ENCODE measurements at regions not wholly inside any gene's neighbourhood (a gene's known extent, or its start where the extent isn't known, plus 50 kb on each side); places are given as distances from the start of the nearest gene placed in this dataset.

DNA sequence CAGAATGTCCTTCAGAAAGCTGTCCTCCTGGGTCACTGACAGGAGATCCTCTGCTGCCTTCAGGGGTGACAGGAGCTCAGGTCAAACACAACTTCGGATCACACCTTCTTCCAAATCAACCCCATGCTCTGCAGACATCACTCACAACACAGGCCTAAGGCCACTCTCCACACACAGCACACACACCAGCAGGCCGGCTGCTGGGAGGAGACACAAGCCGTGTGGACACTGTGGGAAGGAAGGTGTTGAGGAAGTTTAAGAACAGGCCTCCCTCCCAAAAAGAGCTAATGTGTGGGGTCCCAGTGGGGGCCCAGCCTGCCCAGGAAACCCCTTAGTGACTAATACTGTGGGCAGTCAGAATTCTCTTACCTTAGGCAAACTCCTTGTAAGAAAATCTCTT lies 290.3 kb upstream of the ID2 start:
- peak; percentile 44 for DNase-seq
- Histone ChIP-seq H3K36me3 (replicated peaks; ENCODE audit: control insufficient read depth, insufficient read depth, low read length) (no peaks in the 10 kb centered on the region), H3K4me3 (ENCODE audit: insufficient read depth, low read depth, low read length) (no peak overlapping the region), H3K27me3 (ENCODE audit: control insufficient read depth, insufficient read depth, low read length) (peaks cover 4% of the 10 kb centered on the region)

GRCh38 chr2:8392098-8392866 lies 289.6 kb upstream of the ID2 start:
- DNase-seq: peak; percentile 77
- Histone ChIP-seq H3K27me3 (ENCODE audit: control insufficient read depth, insufficient read depth, low read length) (peaks cover 4% of the 10 kb centered on the region), H3K36me3 (replicated peaks; ENCODE audit: control insufficient read depth, insufficient read depth, low read length) (no peaks in the 10 kb centered on the region), H3K4me3 (ENCODE audit: insufficient read depth, low read depth, low read length) (no peak overlapping the region)

GRCh38 chr2:8393506-8393905 lies 288.4 kb upstream of the ID2 start:
- Histone ChIP-seq H3K36me3 (replicated peaks; ENCODE audit: control insufficient read depth, insufficient read depth, low read length) (no peaks in the 10 kb centered on the region), H3K4me3 (ENCODE audit: insufficient read depth, low read depth, low read length) (no peak overlapping the region), H3K27me3 (ENCODE audit: control insufficient read depth, insufficient read depth, low read length) (peaks cover 4% of the 10 kb centered on the region)
- no peak for DNase-seq

DNA sequence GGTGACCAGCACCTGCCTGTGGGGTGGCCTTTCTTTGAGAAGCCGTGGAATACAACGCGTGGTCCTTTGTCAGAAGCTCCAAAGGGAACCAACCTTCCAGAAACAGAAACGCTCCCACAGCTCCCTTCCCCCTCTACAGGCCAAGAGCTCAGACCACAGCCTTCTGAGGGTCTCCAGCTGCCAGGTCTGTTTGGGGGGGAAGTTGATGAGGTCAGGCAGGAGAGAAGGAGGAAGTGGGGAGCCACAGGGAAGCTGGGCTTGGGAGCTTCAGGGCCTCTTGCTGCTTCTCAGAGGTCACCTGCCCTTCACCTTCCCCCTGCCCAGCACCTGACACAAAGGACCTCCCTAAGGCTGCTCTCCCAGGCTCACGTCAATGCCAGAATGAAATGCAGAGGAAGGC lies 287.7 kb upstream of the ID2 start:
- H3K36me3 ChIP-seq (replicated peaks; ENCODE audit: control insufficient read depth, insufficient read depth, low read length): no peaks in the 10 kb centered on the region
- peaks cover 4% of the 10 kb centered on the region for H3K27me3 ChIP-seq (ENCODE audit: control insufficient read depth, insufficient read depth, low read length)
- no peak overlapping the region for H3K4me3 ChIP-seq (ENCODE audit: insufficient read depth, low read depth, low read length)
- no peak for DNase-seq

GRCh38 chr2:8394569-8395359 lies 287.1 kb upstream of the ID2 start:
- no peak for DNase-seq
- no peaks in the 10 kb centered on the region for H3K36me3 ChIP-seq (replicated peaks; ENCODE audit: control insufficient read depth, insufficient read depth, low read length)
- H3K4me3 ChIP-seq (ENCODE audit: insufficient read depth, low read depth, low read length): no peak overlapping the region
- H3K27me3 ChIP-seq (ENCODE audit: control insufficient read depth, insufficient read depth, low read length): peaks cover 4% of the 10 kb centered on the region

GRCh38 chr2:8395718-8396117 lies 286.1 kb upstream of the ID2 start:
- no peak for DNase-seq
- peaks cover 4% of the 10 kb centered on the region for H3K27me3 ChIP-seq (ENCODE audit: control insufficient read depth, insufficient read depth, low read length)

GRCh38 chr2:8398040-8398668 lies 283.7 kb upstream of the ID2 start:
- H3K36me3 ChIP-seq (replicated peaks; ENCODE audit: control insufficient read depth, insufficient read depth, low read length): no peaks in the 10 kb centered on the region
- H3K27me3 ChIP-seq (ENCODE audit: control insufficient read depth, insufficient read depth, low read length): no peaks in the 10 kb centered on the region
- no peak overlapping the region for H3K4me3 ChIP-seq (ENCODE audit: insufficient read depth, low read depth, low read length)
- no peak for DNase-seq

More at GRCh38 chr2:8395718-8396117, 286.1 kb upstream of the ID2 start:
- Histone ChIP-seq H3K36me3 (replicated peaks; ENCODE audit: control insufficient read depth, insufficient read depth, low read length) (no peaks in the 10 kb centered on the region), H3K4me3 (ENCODE audit: insufficient read depth, low read depth, low read length) (no peak overlapping the region)

DNA sequence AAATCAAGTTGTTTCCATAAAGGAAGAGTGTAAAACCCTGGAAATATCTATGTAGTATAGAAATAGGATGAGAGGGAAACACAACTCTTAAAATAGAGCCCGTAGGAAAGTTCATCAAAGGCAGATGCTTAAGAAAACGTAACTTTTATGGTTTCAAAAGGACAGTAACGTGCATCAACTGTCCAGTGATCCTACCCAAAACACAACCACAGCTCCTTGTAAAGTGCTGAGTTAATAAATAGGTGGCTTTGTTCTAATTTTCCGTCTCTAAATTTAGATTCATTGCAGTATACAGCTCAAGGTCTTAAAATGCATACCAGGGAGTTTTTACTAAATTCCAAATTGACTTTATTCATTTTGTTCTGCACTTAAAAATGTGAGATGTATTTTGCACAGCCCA lies 282.1 kb upstream of the ID2 start:
- Histone ChIP-seq H3K27me3 (ENCODE audit: control insufficient read depth, insufficient read depth, low read length) (no peaks in the 10 kb centered on the region), H3K36me3 (replicated peaks; ENCODE audit: control insufficient read depth, insufficient read depth, low read length) (no peaks in the 10 kb centered on the region), H3K4me3 (ENCODE audit: insufficient read depth, low read depth, low read length) (no peak overlapping the region)
- DNase-seq: no peak

GRCh38 chr2:8400196-8400595 lies 281.7 kb upstream of the ID2 start:
- H3K36me3 ChIP-seq (replicated peaks; ENCODE audit: control insufficient read depth, insufficient read depth, low read length): no peaks in the 10 kb centered on the region

GRCh38 chr2:8402222-8402621 lies 279.6 kb upstream of the ID2 start:
- no peaks in the 10 kb centered on the region for H3K36me3 ChIP-seq (replicated peaks; ENCODE audit: control insufficient read depth, insufficient read depth, low read length)

More at GRCh38 chr2:8400196-8400595, 281.7 kb upstream of the ID2 start:
- Histone ChIP-seq H3K27me3 (ENCODE audit: control insufficient read depth, insufficient read depth, low read length) (no peaks in the 10 kb centered on the region), H3K4me3 (ENCODE audit: insufficient read depth, low read depth, low read length) (no peak overlapping the region)
- DNase-seq: no peak

DNA sequence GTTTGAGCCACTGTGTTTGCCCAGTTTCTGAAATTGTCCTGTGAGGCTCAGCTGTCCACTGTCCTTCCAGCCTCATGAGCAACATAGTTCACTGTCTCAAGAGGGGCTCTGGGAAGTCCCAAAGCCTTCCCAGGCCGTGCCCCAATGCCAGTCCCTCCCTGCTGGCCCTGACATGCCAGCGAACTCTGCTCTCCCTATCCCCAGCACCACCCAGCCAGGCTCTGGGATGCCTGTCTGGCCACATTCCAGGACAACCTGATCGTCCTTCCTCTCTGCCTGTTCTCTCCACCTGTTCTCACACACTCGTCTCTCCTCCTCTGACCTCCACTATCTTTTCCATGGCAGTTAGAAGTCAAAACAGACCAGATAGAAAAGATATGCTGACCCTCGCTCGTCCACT lies 278.0 kb upstream of the ID2 start:
- DNase-seq: no peak
- no peaks in the 10 kb centered on the region for H3K36me3 ChIP-seq (replicated peaks; ENCODE audit: control insufficient read depth, insufficient read depth, low read length)
- no peaks in the 10 kb centered on the region for H3K27me3 ChIP-seq (ENCODE audit: control insufficient read depth, insufficient read depth, low read length)
- H3K4me3 ChIP-seq (ENCODE audit: insufficient read depth, low read depth, low read length): no peak overlapping the region

More at GRCh38 chr2:8402222-8402621, 279.6 kb upstream of the ID2 start:
- DNase-seq: no peak
- H3K27me3 ChIP-seq (ENCODE audit: control insufficient read depth, insufficient read depth, low read length): no peaks in the 10 kb centered on the region
- no peak overlapping the region for H3K4me3 ChIP-seq (ENCODE audit: insufficient read depth, low read depth, low read length)

DNA sequence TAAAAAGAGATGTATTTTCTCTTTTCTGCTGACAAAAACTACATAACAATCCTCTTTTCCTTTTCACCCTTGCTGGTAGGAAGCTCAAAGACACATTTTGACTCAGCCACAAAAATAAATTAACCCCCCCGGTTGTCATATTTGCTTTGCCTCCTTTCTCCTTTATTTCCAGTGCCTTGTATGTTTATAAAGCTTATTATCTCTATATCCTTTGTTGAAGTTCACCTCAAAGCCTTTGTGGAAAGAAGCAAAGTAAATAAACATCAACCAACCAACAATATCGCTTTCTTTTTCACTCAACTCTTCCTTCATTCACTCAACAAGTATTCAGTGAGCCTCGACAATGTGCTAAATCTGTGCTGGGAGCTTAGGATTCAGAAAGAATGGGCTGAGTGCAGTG lies 276.5 kb upstream of the ID2 start:
- Histone ChIP-seq H3K36me3 (replicated peaks; ENCODE audit: control insufficient read depth, insufficient read depth, low read length) (no peaks in the 10 kb centered on the region), H3K4me3 (ENCODE audit: insufficient read depth, low read depth, low read length) (no peak overlapping the region), H3K27me3 (ENCODE audit: control insufficient read depth, insufficient read depth, low read length) (no peaks in the 10 kb centered on the region)
- DNase-seq: no peak

DNA sequence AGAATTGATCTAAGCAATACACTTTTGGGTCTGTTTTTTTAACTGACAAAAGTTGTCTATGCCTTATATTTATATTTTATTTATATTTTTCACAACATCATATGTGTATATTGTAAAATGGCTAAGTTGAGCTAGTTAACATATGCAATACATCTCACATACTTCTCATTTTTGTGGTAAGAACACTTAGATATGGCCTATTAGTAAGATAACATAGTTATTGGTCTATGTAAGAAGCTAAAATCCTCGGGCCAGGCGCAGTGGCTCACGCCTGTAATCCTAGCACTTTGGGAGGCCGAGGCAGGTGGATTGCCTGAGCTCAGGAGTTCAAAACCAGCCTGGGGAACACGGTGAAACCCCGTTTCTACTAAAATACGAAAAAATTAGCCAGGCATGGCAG lies 275.6 kb upstream of the ID2 start:
- no peak overlapping the region for H3K4me3 ChIP-seq (ENCODE audit: insufficient read depth, low read depth, low read length)
- no peaks in the 10 kb centered on the region for H3K27me3 ChIP-seq (ENCODE audit: control insufficient read depth, insufficient read depth, low read length)
- DNase-seq: no peak
- no peaks in the 10 kb centered on the region for H3K36me3 ChIP-seq (replicated peaks; ENCODE audit: control insufficient read depth, insufficient read depth, low read length)

DNA sequence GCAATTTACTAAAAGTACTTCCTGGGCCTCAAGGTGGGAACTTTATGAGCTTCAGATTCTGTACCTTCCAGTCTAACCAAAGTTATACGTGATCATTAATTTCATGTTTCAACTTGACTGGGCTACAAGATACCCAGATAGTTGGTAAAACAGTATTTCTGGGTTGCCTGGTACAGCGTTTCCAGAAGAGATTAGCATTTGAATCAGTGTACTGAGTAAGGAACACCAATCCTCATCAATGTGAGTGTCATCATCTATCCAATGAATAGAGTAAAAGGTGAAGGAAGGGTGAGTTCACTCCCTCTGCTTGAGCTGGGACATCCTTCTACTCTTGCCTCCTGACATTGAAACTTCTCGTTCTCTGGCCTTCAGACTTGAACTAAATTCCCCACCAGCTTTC lies 274.5 kb upstream of the ID2 start:
- Histone ChIP-seq H3K27me3 (ENCODE audit: control insufficient read depth, insufficient read depth, low read length) (no peaks in the 10 kb centered on the region), H3K4me3 (ENCODE audit: insufficient read depth, low read depth, low read length) (no peak overlapping the region), H3K36me3 (replicated peaks; ENCODE audit: control insufficient read depth, insufficient read depth, low read length) (no peaks in the 10 kb centered on the region)
- no peak for DNase-seq
